GM19452 (cell line): ENCODE measurements at regions not wholly inside any gene's neighbourhood (a gene's known extent, or its start where the extent isn't known, plus 50 kb on each side); places are given as distances from the start of the nearest gene placed in this dataset.
"Not testable (repeated sequence)": the region's sequence is repeated elsewhere in the genome, so short reads cannot be mapped to it uniquely, and the experiment has no call there.

Experiments used
- ATAC-seq: cut with Tn5 transposase; IDR thresholded peaks from one replicate; pipeline ENCODE4 v1.9.1; 2021; ENCODE audit not compliant: unreplicated experiment

DNA sequence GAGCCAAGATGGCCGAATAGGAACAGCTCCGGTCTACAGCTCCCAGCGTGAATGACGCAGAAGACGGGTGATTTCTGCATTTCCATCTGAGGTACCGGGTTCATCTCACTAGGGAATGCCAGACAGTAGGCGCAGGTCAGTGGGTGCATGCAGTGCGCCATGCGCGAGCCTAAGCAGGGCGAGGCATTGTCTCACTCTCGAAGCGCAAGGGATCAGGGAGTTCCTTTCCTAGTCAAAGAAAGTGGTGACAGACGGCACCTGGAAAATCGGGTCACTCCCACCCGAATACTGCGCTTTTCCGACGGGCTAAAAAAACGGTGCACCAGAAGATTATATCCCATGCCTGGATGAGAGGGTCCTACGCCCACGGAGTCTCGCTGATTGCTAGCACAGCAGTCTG lies 600.1 kb downstream of the PRR16 start:
- ATAC-seq = not testable (repeated sequence)

DNA sequence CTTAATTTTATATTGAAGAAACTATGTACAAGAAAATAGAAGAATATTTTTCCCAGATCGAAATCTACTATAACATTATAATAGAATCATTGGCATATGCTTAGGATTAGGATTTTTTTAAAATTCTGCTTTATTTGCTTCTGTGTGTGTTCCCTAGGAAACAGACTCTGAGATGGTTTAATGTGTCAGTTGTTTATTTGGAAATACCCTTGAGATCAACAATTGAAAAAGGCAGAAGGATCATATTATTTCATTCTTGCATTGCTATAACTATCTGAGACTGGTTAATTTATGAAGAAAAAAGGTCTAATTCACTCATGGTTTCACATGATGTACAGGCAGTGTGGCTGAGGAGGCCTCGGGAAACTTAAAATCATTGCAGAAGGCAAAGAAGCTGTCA lies 622.6 kb downstream of the PRR16 start:
- no peak for ATAC-seq

DNA sequence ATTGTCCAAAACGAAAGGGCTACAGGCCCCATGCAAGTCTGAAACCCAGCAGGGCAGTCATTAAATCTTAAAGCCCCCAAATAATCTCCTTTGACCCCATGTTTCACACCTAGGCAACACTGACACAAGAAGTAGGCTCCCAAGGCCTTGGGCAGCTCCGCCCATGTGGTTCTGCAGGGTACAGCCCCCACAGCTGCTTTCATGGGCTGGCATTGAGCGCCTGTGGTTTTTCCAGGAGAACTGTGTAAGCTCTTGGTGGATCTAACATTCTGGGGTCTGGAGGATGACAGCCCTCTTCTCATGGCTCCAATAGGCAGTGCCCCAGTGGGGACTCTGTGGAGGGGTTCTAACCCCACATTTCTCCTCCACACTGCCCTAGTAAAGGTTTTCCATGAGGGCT lies 623.5 kb downstream of the PRR16 start:
- ATAC-seq = no peak

DNA sequence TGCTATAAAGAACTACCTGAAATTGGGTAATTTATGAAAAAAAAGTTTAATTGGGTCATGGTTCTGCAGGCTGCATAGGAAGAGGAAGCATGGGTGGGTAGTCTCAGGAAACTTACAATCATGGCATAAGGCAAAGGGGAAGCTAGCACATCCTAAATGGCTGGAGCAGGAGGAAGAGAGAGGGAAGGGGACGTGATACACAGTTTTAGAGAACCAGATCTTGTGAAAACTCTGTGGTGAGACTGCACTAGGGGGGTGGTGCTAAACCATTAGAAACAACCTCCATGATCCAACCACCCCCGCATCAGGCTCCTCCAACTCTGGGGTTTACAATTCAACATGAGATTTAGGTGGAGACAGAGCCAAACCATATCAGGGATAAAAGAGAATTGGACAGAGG lies 624.2 kb downstream of the PRR16 start:
- no peak for ATAC-seq

DNA sequence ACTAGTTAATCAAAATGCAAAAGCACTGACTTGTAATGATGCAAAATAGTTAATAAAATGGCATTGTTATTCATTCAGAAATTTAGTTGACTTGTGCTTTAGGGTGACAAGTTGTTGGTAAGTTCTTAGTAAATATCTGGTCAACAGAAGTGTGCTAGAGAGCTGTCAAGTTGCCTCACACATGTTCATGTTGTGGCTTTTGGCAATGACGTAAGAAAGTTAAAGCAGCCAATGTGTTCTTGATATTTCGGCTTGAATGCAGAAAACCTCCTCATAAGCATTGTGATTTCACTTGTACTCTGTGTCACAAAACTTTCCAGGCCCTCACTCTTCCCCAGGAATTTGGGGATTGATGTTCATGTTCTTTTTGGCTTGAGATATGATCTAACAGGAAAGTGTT lies 626.7 kb downstream of the PRR16 start:
- ATAC-seq = no peak

DNA sequence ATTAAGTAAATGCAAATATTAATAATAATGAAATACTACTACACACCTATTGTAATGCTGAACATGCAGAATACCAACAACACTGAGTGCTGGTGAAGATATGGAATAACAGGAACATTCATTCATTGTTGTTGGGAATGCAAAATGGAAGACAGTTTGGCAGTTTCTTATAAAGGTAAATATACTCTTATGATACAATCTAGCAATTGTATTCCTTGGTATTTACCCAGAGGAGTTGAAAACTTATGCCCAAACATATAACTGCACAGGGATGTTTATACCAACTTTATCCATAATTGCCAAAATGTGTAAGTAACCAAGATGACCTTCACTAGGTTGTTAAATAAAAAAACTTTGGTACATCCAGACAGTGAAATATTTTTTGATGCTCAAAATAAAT lies 636.8 kb downstream of the PRR16 start:
- no peak for ATAC-seq

DNA sequence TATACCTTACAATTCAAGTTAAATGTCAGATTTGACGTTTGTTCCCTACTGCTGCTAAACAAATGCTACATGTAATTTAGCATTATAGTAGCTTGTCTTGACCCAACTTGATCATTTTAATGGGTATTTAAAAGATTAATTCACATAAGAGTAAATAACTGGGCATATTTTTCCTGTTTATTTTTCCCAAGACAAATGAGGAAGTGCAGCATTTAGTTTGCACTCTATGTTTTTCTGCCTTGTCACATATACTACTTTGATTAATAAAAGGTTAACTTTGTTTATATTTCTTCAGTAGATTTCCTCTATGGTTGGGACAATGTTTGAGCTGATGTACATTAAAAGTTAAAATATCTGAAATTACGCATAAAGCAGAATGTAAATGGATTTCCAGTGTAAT lies 641.8 kb downstream of the PRR16 start:
- no peak for ATAC-seq

DNA sequence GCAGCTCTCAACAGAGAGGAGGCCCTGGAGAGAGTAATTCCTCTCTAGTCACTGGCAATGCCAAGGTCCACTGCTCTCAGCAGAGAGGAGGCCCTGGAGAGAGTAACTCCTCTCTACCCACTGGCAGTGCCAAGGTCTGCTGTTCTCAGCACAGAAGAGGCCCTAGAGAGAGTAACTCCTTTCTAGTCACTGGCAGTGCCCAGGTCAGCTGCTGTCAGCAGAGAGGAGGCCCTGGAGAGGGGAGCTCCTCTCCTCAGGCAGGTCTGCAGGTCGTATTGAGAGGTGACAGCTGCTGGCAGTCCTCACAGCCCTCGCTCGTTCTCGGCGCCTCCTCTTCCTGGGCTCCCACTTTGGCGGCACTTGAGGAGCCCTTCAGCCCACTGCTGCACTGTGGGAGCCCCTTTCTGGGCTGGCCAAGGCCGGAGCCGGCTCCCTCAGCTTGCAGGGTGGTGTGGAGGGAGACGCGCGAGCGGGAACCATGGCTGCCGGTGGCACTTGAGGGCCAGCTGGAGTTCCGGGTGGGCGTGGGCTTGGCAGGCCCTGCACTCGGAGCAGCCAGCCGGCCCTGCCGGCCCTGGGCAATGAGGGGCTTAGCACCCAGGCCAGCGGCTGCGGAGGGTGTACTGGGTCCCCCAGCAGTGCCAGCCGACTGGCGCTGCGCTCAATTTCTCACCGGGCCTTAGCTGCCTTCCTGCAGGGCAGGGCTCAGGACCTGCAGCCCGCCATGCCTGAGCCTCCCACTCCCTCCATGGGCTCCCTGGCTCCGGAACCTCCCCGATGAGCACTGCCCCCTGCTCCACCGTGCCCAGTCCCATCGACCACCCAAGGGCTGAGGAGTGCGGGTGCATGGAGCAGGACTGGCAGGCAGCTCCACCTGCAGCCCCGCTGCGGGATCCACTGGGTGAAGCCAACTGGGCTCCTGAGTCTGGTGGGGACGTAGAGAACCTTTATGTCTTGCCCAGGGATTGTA lies 642.9 kb downstream of the PRR16 start:
- not testable (repeated sequence) for ATAC-seq

DNA sequence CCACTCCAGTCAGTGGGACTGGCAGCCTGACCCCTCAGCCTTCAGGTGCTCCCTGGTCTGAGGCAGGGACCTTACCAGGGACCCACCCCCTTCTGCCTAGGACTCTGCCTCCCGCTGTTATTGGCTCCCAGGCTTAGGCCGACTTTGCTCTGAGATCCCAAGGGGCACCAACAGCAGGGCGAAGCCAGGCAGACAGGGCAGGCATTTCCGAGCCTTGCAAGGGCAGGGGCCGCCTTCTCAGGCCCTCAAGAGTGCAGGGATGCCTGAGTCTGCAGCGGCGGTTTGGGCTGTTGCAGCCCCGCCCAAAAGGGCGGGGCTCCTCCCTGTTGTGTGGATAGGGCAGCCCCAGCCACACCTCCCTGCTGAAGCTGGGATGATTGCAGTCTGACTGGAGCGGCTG lies 644.6 kb downstream of the PRR16 start:
- no peak for ATAC-seq

DNA sequence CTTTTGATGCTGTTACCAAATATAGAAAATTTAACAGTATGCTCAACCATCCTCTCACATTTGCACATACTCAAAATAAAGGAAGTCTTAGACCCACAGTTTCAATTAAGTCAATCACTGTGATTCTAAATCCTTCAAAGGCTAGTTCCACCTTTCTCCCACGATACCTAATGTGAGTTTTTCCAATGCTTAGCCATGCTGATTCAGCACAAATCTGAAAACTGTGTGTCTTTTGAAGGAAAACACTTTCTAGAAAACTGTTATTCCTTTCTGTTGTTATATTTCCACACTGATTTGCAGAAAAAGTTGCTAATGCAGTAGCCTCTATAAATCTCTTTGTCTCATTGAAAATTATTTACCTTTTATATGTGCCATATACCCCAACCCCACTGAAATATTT lies 645.7 kb downstream of the PRR16 start:
- ATAC-seq = no peak

DNA sequence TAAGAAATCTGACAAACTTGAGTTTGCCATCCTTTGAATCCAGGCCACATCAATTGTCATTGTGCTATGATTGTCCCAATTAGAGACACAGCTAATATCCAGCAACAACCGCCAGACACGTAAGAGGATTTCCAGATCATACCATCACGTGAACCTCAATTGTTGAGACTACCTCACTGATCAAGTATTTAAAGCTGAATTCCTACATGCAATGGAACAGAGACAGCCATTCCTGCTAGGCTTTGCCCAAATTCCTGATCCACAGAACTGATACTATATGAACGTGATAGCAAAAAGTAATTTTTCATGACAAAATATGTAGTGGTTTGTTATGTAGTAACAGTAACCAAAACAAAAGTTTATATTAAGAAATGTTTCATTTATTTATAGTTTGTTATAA lies 657.7 kb downstream of the PRR16 start:
- no peak for ATAC-seq

DNA sequence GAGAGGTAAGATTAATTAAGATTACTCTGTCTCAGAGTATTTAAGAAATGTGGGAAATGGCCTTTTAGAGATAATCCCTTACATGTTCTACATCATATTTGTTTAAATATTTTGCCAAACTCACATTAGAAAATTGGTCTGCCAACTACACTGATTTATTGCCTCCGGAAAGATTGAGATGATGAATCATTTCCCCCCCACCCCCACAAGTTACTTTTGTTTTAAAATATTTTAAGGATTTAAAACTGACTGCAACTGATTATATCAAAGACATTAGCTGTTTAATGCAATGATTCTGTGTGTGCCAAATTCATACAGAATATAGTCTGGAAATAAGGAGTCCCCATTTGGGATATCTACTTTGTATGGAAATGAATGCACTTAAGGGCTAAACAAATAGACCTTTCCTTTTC lies 674.4 kb downstream of the PRR16 start:
- no peak for ATAC-seq

DNA sequence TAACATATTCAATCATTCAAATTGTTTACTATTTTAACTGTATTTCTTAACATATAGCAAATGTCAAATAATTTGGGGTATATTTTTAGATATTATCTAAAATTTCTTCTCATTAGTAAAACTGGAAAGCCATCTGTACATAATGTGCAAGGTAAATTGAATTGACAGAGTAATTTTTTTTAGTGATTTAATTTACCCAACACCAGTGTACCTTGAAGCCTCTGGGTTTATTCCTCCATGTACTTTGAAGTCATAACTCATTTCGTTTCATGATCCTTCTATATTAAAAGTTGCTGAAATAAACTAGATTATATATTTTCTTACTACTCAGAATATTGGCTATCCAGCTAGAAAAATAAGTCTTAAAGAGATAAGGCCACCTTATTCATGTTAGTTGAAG lies 674.9 kb downstream of the PRR16 start:
- no peak for ATAC-seq

DNA sequence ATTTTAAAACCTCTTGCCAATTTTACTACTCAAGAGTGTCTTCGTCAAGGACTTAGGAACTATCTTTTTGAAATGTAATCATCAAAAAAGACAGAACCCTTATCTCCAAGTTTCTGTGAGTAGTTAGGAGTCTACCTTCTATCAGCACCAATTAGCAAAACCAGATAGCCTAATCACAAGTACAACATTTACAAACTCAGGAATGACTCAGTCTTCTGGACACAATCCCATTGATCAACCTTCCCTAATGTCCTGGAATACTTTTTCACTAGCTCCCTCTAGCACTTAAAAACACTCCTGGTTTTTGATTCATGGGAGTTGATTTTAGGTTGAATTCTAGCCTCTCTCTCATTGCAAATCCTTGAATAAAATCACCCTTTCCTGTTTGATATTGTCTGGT lies 680.7 kb downstream of the PRR16 start:
- ATAC-seq = no peak

DNA sequence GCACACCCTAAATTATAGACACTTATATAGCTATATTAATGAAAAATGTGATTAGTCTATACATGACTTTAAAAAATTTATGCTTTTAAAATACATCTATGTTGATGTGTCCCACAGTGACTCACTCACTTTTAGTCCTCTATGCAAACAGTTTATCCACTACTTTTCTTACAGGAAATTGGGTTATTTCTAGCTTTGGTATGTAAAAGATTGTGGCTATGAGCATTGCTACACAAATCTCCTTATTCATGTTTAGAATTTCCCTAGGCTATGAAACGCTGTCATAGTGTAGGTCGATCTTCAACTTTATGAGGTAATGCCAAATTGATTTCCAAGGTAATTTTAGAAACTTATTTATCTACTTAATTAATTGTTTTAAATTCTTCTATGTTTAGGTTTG lies 687.4 kb downstream of the PRR16 start:
- ATAC-seq = no peak

DNA sequence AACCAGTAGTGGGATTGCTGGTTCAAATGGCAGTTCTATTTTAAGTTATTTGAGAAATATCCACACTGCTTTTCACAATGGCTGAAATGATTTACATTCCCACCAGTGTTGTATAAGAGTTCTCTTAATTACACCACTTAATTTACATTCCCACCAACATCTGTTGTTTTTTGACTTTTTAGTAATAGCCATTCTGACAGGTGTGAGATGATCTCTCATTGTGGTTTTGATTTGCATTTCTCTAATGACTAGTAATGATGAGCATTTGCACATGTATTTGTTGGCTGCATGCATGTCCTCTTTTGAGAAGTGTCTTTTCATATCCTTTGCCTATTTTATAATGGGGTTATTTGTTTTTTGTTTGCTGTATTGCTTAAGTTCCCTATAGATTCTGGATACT lies 688.3 kb downstream of the PRR16 start:
- no peak for ATAC-seq

DNA sequence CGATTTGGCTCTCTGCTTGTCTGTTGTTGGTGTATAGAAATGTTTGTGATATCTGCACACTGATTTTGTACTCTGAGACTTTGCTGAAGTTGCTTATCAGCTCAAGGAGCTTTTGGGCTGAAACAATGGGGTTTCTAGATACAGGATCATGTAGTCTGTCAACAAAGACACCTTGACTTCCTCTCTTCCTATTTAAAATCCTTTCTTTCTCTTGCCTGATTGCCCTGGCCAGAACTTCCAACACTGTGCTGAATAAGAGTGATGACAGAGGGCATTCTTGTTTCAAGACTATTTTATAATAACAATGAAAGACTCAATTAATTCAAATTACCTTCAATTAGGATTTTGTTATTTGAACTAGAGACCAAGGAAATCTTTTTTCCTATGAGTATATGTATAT lies 692.5 kb downstream of the PRR16 start:
- ATAC-seq = no peak

DNA sequence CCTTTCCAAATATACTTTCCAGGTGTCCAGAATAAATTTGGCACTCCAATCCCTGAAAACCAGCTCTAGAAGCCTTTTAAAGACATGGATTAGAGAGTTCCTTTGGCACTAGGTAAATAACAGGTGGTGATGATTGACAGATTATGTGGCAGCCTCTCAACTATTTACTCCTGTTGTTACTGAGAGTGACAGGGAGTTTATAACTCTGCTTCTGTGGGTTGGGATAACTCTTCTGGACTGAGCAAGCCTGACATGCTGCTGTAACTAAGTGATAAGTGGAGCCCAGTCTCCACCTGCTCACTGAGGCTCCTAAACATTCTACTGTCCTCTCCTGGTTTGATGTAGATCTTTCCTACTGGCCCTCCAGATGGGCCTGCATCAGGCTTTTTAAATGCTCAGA lies 693.2 kb upstream of the FTMT start:
- no peak for ATAC-seq

DNA sequence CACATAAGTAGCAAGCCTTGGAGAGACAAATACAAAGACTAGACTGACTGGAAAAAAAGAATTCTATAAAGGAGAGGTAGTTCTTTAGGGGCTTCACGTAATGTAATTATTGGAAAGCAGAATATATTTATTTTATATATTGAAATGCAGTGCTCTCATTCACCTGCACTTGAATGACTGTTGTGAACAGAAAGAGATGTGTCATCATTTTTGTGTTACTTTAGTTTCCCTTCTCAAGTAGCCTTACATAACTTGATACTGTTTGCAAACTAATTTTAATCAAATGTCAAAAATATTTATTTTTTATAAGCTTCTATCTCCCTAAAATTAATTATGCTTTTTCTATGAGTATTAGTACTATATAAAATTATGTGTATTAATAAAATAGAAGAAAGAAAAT lies 691.1 kb upstream of the FTMT start:
- no peak for ATAC-seq

DNA sequence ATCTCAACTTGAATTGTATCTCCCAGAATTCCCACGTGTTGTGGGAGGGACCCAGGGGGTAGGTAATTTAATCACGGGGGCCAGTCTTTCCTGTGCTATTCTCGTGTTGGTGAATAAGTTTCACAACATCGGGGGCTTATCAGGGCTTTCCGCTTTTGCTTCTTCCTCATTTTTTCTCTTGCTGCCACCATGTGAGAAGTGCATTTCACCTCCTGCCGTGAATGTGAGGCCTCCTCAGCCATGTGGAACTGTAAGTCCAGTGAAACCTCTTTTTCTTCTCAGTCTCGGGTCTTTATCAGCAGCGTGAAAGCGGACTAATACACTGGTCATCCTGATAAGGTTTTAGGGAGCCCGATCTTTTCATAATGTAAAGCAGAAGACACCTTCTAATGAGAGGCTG lies 687.0 kb upstream of the FTMT start:
- no peak for ATAC-seq

DNA sequence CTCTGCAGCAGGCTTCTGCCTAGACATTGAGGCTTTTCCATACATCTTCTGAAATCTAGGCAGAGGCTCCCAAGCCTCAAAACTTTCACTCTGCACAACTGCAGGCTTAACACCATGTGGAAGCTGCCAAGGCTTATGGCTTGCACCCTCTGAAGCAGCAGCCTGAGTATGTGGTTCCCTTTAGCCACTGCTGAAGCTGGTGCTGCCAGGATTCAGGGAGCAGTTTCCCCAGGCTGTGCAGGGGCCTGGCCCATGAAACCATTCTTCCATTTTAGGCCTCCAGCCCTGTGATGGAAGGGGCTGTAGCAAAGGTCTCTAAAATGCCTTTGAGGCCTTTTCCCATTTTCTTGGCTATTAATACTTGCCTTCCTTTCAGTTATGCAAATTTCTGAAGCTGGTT lies 680.3 kb upstream of the FTMT start:
- no peak for ATAC-seq

DNA sequence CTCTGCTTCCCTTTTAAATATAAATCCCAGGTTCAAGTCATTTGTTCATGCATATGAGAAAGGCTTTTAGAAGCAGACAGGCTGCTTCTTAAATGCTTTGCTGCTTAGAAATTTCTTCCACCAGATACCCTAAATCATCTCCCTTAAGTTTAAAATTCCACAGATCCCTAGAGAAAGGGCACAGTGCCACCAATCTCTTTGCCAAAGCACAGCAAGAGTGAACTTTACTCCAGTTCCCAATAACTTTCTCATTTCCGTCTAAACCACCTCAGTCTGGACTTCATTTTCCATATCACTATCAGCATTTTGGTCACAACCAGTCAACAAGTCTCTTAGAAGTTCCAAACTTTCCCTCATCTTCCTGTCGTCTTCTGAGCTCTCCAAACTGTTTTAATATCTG lies 679.8 kb upstream of the FTMT start:
- no peak for ATAC-seq

DNA sequence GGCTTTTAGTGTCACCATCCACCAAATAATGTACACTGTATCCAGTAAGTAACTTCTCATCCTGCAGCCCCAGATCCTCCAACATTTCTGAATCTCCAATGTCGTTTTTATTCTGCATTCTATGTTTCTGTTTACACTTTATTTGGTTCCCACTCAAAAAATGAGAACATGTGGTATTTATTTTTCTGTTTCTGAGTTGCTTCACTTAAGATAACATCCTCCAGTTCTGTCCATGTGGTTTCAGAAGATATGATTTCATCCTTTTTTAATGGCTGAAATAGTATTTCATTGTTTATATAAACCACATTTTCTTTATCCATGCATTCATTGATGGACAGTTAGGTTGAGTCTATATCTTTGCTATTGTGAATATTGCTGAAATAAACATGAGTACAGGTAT lies 677.3 kb upstream of the FTMT start:
- no peak for ATAC-seq
